H1 (cell line): ENCODE measurements at regions not wholly inside any gene's neighbourhood (a gene's known extent, or its start where the extent isn't known, plus 50 kb on each side); places are given as distances from the start of the nearest gene placed in this dataset.

Experiments
- CTCF ChIA-PET: fragments of 300-600 bp; sonication (Branson Sonifier 250); formaldehyde crosslinking; loops from one replicate; lab custom pipeline; 2021; ENCODE audit not compliant: partially characterized antibody; lab: Charles Lee
- POLR2A ChIA-PET: fragments of 300-600 bp; sonication (Branson Sonifier 250); formaldehyde crosslinking; loops from one replicate; lab custom pipeline; 2021; ENCODE audit warnings: inconsistent platforms; ENCODE audit not compliant: partially characterized antibody; lab: Charles Lee
- DNase-seq, 2 experiments: peaks; one replicate each; pipeline versions ENCODE4 v3.0.0 to v3.0.0-alpha.2; 2010 to 2022; ENCODE audit warnings: low spot score in 2 of 2, low read depth in 1 of 2, mixed read lengths in 1 of 2
- FAIRE-seq: peaks from 2 replicates; lab custom pipeline; 2011; peaks lifted over from hg19 to GRCh38; lab: Jason Lieb, UNC
- H2AFZ ChIP-seq: 2 replicates; pipeline ENCODE4 v1.8.1; 2012; ENCODE audit warnings: low read length, inconsistent platforms
- H2AK5ac ChIP-seq: 2 replicates; pipeline ENCODE4 v1.6.1; 2013; ENCODE audit warnings: low read depth, low read length
- H2BK120ac ChIP-seq: replicated peaks from 2 replicates; pipeline ENCODE3; 2013; ENCODE audit warnings: low read depth, low read length, inconsistent platforms
- H2BK12ac ChIP-seq: 2 replicates; pipeline ENCODE4 v1.6.1; 2013; ENCODE audit warnings: low read depth, low read length
- H2BK15ac ChIP-seq: 2 replicates; pipeline ENCODE4 v1.6.1; 2013; ENCODE audit warnings: low read length
- H2BK20ac ChIP-seq: 2 replicates; pipeline ENCODE4 v1.6.1; 2013; ENCODE audit warnings: low read length
- H2BK5ac ChIP-seq: 2 replicates; pipeline ENCODE4 v1.6.1; 2013; ENCODE audit warnings: low read depth, low read length
- H3K14ac ChIP-seq: 2 replicates; pipeline ENCODE4 v1.6.1; 2013; ENCODE audit warnings: inconsistent platforms; ENCODE audit not compliant: insufficient read length
- H3K18ac ChIP-seq: 2 replicates; pipeline ENCODE4 v1.6.1; 2013; ENCODE audit warnings: low read length; ENCODE audit errors: extremely low read depth
- H3K23ac ChIP-seq: 2 replicates; pipeline ENCODE4 v1.6.1; 2013; ENCODE audit warnings: inconsistent platforms; ENCODE audit not compliant: insufficient read length
- H3K23me2 ChIP-seq: 2 replicates; pipeline ENCODE4 v1.6.1; 2013; ENCODE audit warnings: low read depth, low read length
- H3K27ac ChIP-seq: 2 replicates; pipeline ENCODE4 v1.6.1; 2011; ENCODE audit warnings: low read depth, low read length, inconsistent platforms
- H3K27me3 ChIP-seq, 4 experiments: replicated peaks in 1 of 4; 1 replicate in 1 of 4; 2 replicates in 3 of 4; pipeline versions ENCODE4 v1.6.1 to v1.8.1; 2011 to 2013; ENCODE audit warnings: low read length in 3 of 4, mild to moderate bottlenecking in 3 of 4, inconsistent platforms in 2 of 4, mixed read lengths in 2 of 4, moderate library complexity in 1 of 4; ENCODE audit not compliant: control insufficient read depth in 3 of 4, insufficient read depth in 3 of 4; ENCODE audit errors: extremely low read depth in 1 of 4
- H3K36me3 ChIP-seq, 4 experiments: 2 replicates each; pipeline versions ENCODE4 v1.6.1 to v1.8.1; 2011 to 2013; ENCODE audit warnings: mild to moderate bottlenecking in 4 of 4, low read length in 3 of 4, moderate library complexity in 2 of 4, control low read depth in 1 of 4, inconsistent platforms in 1 of 4; ENCODE audit not compliant: insufficient read depth in 4 of 4, control insufficient read depth in 2 of 4
- H3K4ac ChIP-seq: replicated peaks from 2 replicates; pipeline ENCODE3; 2013; ENCODE audit warnings: low read length, low read depth, mixed read lengths, inconsistent platforms; ENCODE audit not compliant: insufficient read length
- H3K4me1 ChIP-seq, 4 experiments: replicated peaks in 1 of 4; 1 replicate in 1 of 4; 2 replicates in 3 of 4; pipeline versions ENCODE4 v1.6.1 to v1.8.1; 2011 to 2013; ENCODE audit warnings: low read length in 3 of 4, inconsistent platforms in 2 of 4, mixed read lengths in 1 of 4; ENCODE audit not compliant: insufficient read depth in 4 of 4, control insufficient read depth in 3 of 4
- H3K4me2 ChIP-seq, 2 experiments: 2 replicates each; pipeline versions ENCODE4 v1.6.1 to v1.8.1; 2011 to 2013; ENCODE audit warnings: low read depth in 2 of 2, low read length in 2 of 2, control low read depth in 1 of 2, inconsistent platforms in 1 of 2, mild to moderate bottlenecking in 1 of 2; ENCODE audit not compliant: insufficient read depth in 1 of 2
- H3K4me3 ChIP-seq, 4 experiments: fragments of 200-600, 300-600 bp in 1 of 4; sonication (generic), shearing (Covaris generic), sonication (Bioruptor Twin) in 1 of 4; 2 replicates each; pipeline versions ENCODE4 v1.5.1 to v1.8.1; 2011 to 2016; ENCODE audit warnings: low read length in 4 of 4, low read depth in 3 of 4, control low read depth in 2 of 4, inconsistent platforms in 2 of 4, mild to moderate bottlenecking in 2 of 4, mixed read lengths in 1 of 4, moderate library complexity in 1 of 4; ENCODE audit not compliant: insufficient read depth in 2 of 4; ENCODE audit errors: extremely low read depth in 1 of 4
- H3K56ac ChIP-seq: replicated peaks from 2 replicates; pipeline ENCODE3; 2013; ENCODE audit warnings: low read depth, mild to moderate bottlenecking, mixed read lengths, low read length, inconsistent platforms; ENCODE audit not compliant: insufficient read length
- H3K79me1 ChIP-seq: 2 replicates; pipeline ENCODE4 v1.6.1; 2013; ENCODE audit warnings: low read depth, low read length, control low read depth
- H3K79me2 ChIP-seq, 2 experiments: 2 replicates each; pipeline versions ENCODE4 v1.6.1 to v1.8.1; 2012 to 2013; ENCODE audit warnings: low read length in 2 of 2, mild to moderate bottlenecking in 2 of 2, inconsistent platforms in 1 of 2; ENCODE audit not compliant: insufficient read depth in 2 of 2, control insufficient read depth in 1 of 2
- H3K9ac ChIP-seq, 4 experiments: replicated peaks in 1 of 4; 1 replicate in 1 of 4; 2 replicates in 3 of 4; pipeline versions ENCODE4 v1.6.1 to v1.8.1; 2011 to 2013; ENCODE audit warnings: low read depth in 3 of 4, low read length in 3 of 4, control low read depth in 2 of 4, mild to moderate bottlenecking in 2 of 4, moderate library complexity in 2 of 4, inconsistent platforms in 1 of 4; ENCODE audit errors: extremely low read depth in 1 of 4
- H3K9me3 ChIP-seq, 2 experiments: 2 replicates each; pipeline versions ENCODE4 v1.6.1 to v1.8.1; 2012 to 2013; ENCODE audit warnings: mild to moderate bottlenecking in 2 of 2, moderate library complexity in 2 of 2, control low read depth in 1 of 2, inconsistent platforms in 1 of 2, low read depth in 1 of 2, low read length in 1 of 2, mixed read lengths in 1 of 2; ENCODE audit not compliant: insufficient read depth in 2 of 2
- H4K20me1 ChIP-seq, 2 experiments: replicated peaks in 1 of 2; 2 replicates each; pipeline versions ENCODE3 to v1.8.1; 2011 to 2013; ENCODE audit warnings: inconsistent platforms in 2 of 2, low read length in 2 of 2, mild to moderate bottlenecking in 1 of 2; ENCODE audit not compliant: insufficient read depth in 2 of 2, control insufficient read depth in 1 of 2
- H4K5ac ChIP-seq: 2 replicates; pipeline ENCODE4 v1.6.1; 2013; ENCODE audit warnings: low read length, low read depth, mixed read lengths, inconsistent platforms; ENCODE audit not compliant: insufficient read length
- H4K8ac ChIP-seq: 2 replicates; pipeline ENCODE4 v1.8.0; 2013; ENCODE audit warnings: mild to moderate bottlenecking, moderate library complexity, low read length, inconsistent platforms; ENCODE audit not compliant: insufficient read depth; ENCODE audit errors: extremely low read depth
- H4K91ac ChIP-seq: replicated peaks from 2 replicates; pipeline ENCODE3; 2013; ENCODE audit warnings: low read length, mixed read lengths, inconsistent platforms; ENCODE audit not compliant: insufficient read length
- SIRT6 ChIP-seq: IDR thresholded peaks from one replicate; pipeline ENCODE4 v1.7.1; 2012; ENCODE audit warnings: low read length, inconsistent platforms
- SRF ChIP-seq: IDR thresholded peaks from 2 replicates; pipeline ENCODE4 v1.6.1; 2011; ENCODE audit warnings: mild to moderate bottlenecking, low read depth, low read length, moderate library complexity
- WGBS, 2 experiments: shearing (Covaris generic) in 1 of 2; methylation state at CpG; one replicate each; pipeline versions ENCODE4 v1.1.6 to v1.1.7; 2013 to 2015; ENCODE audit warnings: low lambda C conversion rate in 2 of 2, mixed read lengths in 2 of 2, inconsistent platforms in 1 of 2, low coverage in 1 of 2, missing lambda C conversion rate in 1 of 2; ENCODE audit not compliant: insufficient replicate concordance in 2 of 2, insufficient coverage in 1 of 2, insufficient read length in 1 of 2; ENCODE audit errors: extremely low coverage in 1 of 2, missing lambda C conversion rate in 1 of 2; 5-methylcytosine and 5-hydroxymethylcytosine counted together

- CTCF ChIA-PET, result interaction anchor here (0.6 to 1.4 kb wide), 6 partner anchors 12 to 1304 kb away, joined by 3 to 6 read pairs (median 3); no protein-coding TSS in a partner anchor
- no peaks in the 10 kb centered on the region for H3K79me1 ChIP-seq
- TF ChIP-seq SRF (no peak), SIRT6 (no peak)
- TF ChIP-seq, all 59 proteins: peak for 0
- no peaks in the 10 kb centered on the region for H3K4me1 ChIP-seq
- no peak overlapping the region for H2BK20ac ChIP-seq
- H4K91ac ChIP-seq, result no peak overlapping the region
- FAIRE-seq (no peak), DNase-seq (no peak)
- no peak overlapping the region for H3K56ac ChIP-seq
- no peak overlapping the region for H2BK12ac ChIP-seq
- no peak overlapping the region for H3K4me2 ChIP-seq
- no peak overlapping the region for H2AK5ac ChIP-seq
- H3K27ac ChIP-seq, result no peak overlapping the region
- H3K4ac ChIP-seq, result no peak overlapping the region
- no peak overlapping the region for H3K18ac ChIP-seq
- H4K20me1 ChIP-seq, result no peaks in the 10 kb centered on the region
- H3K9ac ChIP-seq, result no peak overlapping the region
- peaks cover 0 to 2% (median 0%) of the 10 kb centered on the region in 4 experiments; a peak in 3 of 7 replicates for H3K27me3 ChIP-seq
- no peaks in the 10 kb centered on the region for H3K23me2 ChIP-seq
- H3K23ac ChIP-seq, result no peak overlapping the region
- H3K14ac ChIP-seq, result no peak overlapping the region
- H2BK120ac ChIP-seq, result no peak overlapping the region
- H4K8ac ChIP-seq, result no peak overlapping the region
- H2BK15ac ChIP-seq, result no peak overlapping the region
- 92% methylated on average over 16 of the region's 16 CpGs; no CpG with 5 or more reads in 1 of the 2 experiments for WGBS, 2 experiments
- no peak overlapping the region for H2BK5ac ChIP-seq
- H3K36me3 ChIP-seq, result no peaks in the 10 kb centered on the region
- H3K4me3 ChIP-seq, result no peak overlapping the region
- H3K9me3 ChIP-seq, result no peaks in the 10 kb centered on the region
- H4K5ac ChIP-seq, result no peak overlapping the region
- no peak overlapping the region for H2AFZ ChIP-seq
- H3K79me2 ChIP-seq, result no peaks in the 10 kb centered on the region
- POLR2A ChIA-PET, result no interaction called here
Observed at GRCh38 chr11:119891055-119891768, 162.2 kb upstream of the NECTIN1 start.
